ENCODE measurements at regions not wholly inside any gene's neighbourhood (a gene's known extent, or its start where the extent isn't known, plus 50 kb on each side); places are given as distances from the start of the nearest gene placed in this dataset.

- DNase-seq (ENCODE audit: low read depth), result no peak
These were observed 101.8 kb downstream of the SAMD9 start for GRCh38 chr7:93015779-93016481.

DNA sequence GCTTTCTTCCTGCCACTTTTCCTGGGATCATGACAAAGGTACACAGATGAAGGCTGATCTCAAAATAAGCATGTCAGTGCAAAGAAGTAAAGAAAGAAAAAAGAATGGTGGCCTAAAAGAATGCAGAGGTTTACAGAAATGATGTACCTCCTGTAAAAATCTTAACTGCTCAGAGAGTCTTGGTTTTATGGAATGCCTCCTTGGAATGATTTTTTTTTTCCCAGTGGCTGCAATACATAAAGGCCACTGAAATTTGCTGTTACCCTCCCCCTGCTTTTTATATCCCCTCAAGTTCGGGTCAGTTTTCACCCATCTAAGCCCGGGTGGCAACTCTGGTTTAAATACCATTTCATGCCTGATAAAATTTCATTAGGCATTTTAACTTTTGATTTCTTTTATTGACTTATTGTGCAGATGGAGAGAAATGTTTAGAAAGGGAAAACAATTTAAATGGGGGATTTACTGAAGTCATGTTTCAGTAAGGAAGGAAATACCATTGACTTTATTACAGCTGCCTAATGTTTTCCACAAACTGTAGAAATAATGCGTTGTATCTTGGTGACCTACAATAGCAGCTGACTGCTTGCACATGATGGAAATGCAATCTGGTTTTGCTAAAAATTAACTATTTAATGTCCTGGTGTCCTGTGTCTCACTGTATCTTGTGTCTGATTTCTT is 102.5 kb downstream of the SAMD9 start:
- no peak for DNase-seq (ENCODE audit: low read depth)

DNA sequence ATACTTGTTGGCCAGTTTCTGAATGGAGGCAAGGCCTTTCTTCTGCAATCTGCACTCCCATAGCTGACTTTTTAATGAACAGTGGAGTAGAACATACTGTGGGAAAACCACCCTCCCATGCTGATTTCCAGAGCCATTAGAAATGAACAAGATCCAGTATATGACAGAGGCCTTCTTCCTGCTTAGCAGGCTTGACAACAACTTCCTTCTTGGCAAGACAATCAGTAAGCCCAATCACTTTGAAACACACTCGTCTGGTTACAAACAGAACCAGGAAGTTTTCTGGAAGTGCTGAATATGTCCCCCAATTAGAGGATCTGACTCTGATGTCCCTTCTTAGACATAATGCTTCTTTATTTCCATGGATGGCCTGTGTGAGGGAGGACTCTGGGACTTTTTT is 103.4 kb downstream of the SAMD9 start:
- DNase-seq (ENCODE audit: low read depth), result no peak

- DNase-seq (ENCODE audit: low read depth), result no peak
These were observed 104.2 kb downstream of the SAMD9 start for GRCh38 chr7:93013446-93014061.

GRCh38 chr7:93011351-93012294 is 106.2 kb downstream of the SAMD9 start:
- DNase-seq (ENCODE audit: low read depth), result no peak

GRCh38 chr7:93008833-93009232 is 108.9 kb downstream of the SAMD9 start:
- DNase-seq (ENCODE audit: low read depth), result no peak

DNA sequence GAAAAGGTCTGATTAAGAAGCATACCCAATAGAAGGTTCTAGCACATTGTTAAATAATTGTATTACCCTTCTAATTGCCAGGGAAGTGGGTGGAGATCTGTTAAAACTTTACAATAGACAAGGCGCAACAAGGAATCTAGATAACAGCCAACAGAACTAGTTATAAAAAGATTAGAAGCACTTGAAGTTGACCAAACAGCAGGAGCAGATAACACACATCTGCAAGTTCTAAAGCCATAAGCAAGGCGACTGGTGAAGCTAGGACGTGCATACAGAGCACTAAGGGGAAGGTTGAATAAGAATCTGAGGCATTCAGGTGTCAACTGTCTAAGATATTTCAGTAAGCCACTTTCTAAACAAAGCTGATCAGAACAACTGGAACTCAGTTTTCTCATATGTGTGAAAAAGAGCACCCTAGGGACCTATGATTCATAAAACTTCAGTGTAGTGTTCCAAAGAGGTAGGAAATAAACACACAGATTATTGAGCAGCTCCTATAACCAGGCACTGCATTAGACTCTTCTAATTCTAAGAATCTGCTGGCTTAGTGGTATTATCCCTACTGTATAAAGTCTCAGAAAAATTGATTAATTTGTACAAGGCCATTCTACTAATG is 111.2 kb downstream of the SAMD9 start:
- DNase-seq (ENCODE audit: low read depth), result no peak

DNA sequence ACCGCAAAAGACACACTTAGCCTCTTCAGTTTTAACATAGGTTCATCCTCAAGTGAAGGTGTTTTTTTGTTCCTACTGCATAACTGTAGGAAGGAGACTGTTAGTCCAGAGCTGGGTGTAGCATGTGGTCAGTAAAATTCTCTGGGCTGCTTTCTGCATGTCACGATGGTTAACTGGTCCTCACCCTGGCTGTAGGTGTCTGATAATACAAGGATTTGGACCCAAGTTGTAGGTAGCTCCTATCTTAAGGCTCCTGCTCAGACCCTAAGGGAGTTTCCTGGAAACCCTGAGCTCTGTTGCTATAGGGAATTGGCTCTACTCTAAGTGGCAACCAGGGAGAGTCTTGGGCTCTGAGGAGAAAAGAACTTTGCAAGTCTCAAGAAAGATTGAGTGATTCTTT is 112.9 kb downstream of the SAMD9 start:
- no peak for DNase-seq (ENCODE audit: low read depth)

GRCh38 chr7:92997719-92998118 is 120.1 kb downstream of the SAMD9 start:
- DNase-seq (ENCODE audit: low read depth), result no peak

GRCh38 chr7:92997152-92997551 is 120.6 kb downstream of the SAMD9 start:
- no peak for DNase-seq (ENCODE audit: low read depth)

DNA sequence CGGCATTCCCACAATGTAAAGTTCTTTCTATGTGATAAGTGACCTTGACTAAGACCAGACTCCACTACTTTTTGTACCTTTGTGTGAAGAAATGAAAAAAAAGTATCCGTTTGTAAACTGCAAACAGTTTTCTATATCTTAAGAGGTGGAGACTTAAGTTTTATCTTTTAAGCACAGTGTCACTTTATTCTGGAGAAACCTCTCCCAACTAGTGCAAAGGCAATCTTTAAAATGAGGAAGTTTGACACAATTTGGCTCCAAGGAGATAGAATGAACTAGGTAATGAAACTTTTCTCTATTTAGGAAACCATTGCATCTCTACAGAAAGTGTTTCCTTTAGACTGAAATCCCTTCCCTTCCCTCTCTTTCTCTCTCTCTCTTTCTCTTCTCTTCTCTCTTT is 122.9 kb downstream of the SAMD9 start:
- no peak for DNase-seq (ENCODE audit: low read depth)

DNA sequence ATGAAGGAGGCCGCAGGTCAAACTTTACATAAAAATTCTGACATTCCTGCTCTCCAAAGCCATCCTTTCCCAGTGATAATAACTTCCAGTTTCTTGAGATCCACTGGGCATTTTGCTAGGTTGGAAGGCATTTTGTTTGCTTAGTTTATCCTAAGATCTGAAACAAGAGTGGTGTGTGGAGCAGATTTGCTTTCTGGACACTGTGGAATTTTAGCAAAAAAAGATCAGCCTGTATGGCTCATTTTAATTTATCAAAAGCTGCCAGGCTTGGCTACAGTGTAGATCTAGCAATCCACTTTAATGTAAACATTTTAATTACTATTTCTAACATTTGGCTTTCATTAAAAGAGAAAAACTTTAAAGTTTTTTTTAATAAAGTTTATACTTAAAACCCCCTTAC is 124.8 kb downstream of the SAMD9 start:
- DNase-seq (ENCODE audit: low read depth), result no peak

DNA sequence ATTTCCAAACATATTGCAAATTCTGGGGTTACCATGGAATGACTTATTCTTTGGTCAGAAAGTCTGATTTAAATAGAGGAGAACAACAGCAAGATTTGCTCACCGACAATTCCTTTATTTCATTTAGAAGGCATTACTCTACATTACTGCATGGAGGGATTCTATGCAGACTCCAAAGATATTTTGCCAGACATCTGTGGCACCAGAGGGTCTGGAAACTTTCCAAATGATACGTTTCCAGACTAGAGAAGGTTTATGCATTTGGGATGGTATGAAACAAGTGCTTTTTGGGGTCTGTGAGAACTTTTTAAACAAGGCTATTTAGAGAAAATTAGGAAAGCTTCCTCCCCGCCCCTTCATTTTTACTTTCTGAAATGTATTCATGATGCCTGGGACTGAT is 125.3 kb downstream of the SAMD9 start:
- DNase-seq (ENCODE audit: low read depth), result no peak

GRCh38 chr7:92991190-92991589 is 126.6 kb downstream of the SAMD9 start:
- no peak for DNase-seq (ENCODE audit: low read depth)

GRCh38 chr7:92988941-92989545 is 128.7 kb downstream of the SAMD9 start:
- DNase-seq (ENCODE audit: low read depth), result no peak

DNA sequence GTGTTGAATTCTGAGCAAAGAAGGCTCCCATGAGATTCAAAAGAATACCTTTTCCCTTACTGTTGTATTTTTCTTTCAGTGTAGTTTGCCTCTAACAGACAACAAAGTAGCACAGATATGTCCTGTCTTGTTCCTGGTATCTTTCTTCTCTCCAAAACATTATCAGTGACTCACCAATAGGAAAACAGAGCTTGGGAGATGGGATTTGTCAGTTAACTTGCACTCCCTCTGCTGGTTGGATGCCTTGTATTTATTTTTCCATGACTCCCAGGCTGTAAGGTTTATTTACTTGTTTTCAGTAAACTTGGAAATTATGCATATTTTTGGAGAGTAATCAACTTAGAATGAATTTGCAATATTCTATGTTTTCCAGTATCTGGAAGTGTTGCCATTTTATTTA is 129.7 kb downstream of the SAMD9 start:
- no peak for DNase-seq (ENCODE audit: low read depth)

DNA sequence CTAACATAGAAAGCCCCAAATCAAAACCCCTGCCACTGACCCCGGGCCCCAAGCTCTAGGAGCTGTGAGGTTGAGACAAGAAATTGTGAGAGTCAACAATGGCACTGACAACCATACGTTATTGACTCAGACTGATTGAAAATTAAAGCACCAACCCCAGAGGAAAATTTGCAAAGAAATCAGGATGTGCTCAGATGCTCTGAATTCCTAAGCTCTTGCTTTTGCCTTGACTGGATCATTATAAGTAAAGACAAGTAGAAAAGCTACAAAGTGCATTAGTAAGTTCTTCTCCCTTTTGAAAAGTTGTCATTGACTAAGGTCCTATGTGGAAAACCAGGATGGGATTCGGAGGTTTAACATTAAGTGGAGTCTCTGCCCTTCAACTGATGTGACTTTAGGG is 130.2 kb downstream of the SAMD9 start:
- DNase-seq (ENCODE audit: low read depth), result no peak

GRCh38 chr7:92987095-92987494 is 130.7 kb downstream of the SAMD9 start:
- DNase-seq (ENCODE audit: low read depth), result no peak

DNA sequence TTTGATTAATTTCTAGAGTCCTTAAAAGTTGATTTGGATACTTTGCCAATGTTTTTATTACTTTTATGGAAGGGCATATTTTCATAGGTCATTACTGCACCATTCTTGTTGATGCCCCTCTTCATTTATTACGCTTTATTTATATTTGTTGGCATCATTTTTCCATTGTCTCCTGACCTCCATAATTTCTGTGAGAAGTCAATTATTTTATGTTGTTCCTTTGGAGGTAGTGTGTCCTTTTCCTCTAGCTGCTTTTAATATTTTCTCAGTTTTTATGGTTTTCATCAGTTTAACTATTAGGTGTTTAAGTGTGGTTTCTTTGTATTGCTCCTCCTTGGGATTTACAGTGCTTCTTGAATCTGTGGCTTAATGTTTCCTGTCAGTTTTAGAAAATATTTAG is 134.9 kb downstream of the SAMD9 start:
- no peak for DNase-seq (ENCODE audit: low read depth)

DNA sequence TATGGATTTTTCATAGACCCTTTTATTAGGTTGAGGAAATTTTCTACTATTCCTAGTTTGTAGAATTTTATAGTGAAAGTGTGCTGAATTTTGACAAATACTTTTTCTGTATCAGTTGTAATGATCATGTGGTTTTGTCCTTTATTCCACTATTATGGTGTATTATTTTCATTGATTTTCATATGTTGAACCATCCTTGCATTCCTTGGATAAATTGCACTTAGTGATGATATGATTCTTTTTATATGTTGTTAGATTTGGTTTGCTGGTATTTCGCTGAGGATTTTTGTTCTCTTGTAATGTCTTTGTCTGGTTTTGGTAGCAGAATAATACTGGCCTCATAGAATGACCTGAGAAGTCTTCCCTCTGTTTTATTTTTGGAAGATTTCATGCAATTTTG is 140.6 kb upstream of the CDK6 start:
- no peak for DNase-seq (ENCODE audit: low read depth)

GRCh38 chr7:92973974-92974373 is 137.6 kb upstream of the CDK6 start:
- DNase-seq (ENCODE audit: low read depth), result no peak
